HG03066 (cell line): ENCODE measurements at regions not wholly inside any gene's neighbourhood (a gene's known extent, or its start where the extent isn't known, plus 50 kb on each side); places are given as distances from the start of the nearest gene placed in this dataset.
"Not testable (repeated sequence)": the region's sequence is repeated elsewhere in the genome, so short reads cannot be mapped to it uniquely, and the experiment has no call there.

ENCODE experiments used
- ATAC-seq: cut with Tn5 transposase; IDR thresholded peaks from one replicate; pipeline ENCODE4 v1.9.1; 2021; ENCODE audit warnings: low read depth; ENCODE audit not compliant: unreplicated experiment

GRCh38 chr11:45392591-45393091, 106.5 kb upstream of the SYT13 start:
- no peak for ATAC-seq

- no peak for ATAC-seq
Observed at GRCh38 chr11:45392154-45392553, 106.0 kb upstream of the SYT13 start.

DNA sequence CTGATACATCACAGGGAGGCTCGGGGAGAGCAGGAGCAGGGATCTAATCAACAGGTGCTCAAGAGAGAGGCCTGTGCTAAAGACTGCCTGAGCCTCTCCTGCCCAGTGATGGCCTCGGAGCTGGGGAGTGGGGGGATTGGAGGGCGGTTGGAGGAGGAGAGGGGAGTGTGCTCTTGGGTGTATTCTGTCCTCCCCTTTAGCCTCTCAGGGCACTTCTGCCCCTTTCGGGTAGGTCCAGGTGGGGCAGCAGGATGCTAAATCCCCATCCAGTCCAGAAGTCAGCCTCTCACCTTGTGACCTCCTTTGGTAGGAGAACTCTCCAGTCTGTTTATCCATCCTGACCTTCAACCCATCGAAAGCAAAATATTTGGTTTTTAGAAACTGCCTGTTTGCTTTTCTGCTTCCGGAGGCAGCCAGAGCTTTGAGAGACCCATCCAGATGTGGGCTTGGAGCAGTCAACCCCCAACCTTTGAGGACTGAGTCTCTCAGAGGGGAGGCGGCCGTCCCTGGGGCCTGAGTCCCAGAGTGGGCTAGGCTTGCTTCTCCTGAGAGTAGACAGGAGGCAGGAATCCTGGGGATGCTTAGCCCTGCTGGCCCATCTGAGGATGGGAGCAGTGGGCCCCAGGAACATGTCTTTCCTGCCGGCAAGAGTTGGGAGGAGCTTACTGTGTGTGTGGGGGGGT, 105.2 kb upstream of the SYT13 start:
- ATAC-seq: no peak

GRCh38 chr11:45390407-45390806, 104.3 kb upstream of the SYT13 start:
- no peak for ATAC-seq

DNA sequence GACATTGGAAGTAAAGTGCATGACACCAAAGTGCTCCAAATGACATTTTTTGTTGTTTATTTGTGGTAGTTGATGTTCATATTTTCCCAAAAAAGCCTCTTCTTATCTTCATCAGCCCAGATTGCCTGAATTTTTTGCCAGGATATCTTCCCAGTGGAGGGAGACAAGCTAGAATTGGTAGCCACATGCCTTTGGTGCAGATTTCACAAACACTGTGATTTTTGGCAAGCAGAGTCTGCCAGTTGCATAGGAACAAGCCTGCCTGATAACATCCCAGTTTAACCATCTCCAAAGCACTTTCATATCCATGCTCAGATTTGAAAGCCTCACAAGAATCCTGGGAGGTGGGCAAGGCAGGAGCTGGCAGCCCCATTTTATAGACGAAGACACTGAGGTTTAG, 102.3 kb upstream of the SYT13 start:
- ATAC-seq: no peak

- not testable (repeated sequence) for ATAC-seq
Observed at GRCh38 chr11:45387885-45388284, 101.7 kb upstream of the SYT13 start.

- ATAC-seq: no peak
Observed at GRCh38 chr11:45386972-45387371, 100.8 kb upstream of the SYT13 start.

GRCh38 chr11:45385844-45386243, 99.7 kb upstream of the SYT13 start:
- no peak for ATAC-seq

DNA sequence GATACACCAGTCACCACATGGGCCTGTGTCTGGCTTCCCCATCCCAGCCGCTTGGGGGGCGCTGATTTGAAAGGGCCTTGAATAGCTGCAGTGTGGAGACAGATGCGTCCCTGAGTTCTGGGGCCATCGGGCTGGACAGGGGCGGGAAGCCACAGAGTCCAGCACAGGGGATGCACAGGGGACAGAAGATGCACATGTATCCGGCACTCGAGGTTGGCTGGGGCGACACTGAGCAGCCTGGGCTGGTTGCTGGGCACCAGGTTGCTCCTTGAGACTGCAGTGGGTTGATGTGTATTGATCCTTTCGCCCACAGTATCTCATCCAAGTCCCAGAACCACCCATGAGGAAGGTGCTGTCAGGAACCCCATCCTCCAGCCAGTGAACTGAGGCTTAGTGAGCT, 99.3 kb upstream of the SYT13 start:
- ATAC-seq: no peak

DNA sequence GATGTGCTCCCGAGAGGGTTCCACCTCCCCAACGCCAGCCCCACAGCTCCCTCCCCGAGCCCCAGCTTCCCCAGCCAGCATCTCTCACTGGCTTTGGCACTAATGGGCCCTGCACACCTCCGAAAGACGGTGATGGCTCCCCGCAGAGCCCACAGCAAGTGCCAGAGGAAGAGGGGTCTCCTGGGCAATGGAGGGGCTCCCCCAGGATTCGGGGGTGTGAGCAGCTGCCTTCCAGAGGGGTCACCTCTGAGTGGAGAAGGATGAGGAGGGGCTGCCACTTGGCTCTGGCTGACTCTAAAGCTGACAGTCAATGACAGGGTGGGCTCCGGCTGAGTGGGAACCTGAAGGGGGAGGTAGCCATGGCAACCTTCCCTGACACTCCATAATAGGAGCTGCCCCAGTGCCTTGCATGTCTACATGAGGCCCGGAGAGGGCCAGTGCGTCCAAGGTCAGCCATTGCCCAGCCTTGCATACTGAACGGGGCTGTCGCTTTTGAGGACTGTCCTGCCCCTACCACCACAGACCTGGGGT, 98.6 kb upstream of the SYT13 start:
- ATAC-seq: no peak

- ATAC-seq: no peak
Observed at GRCh38 chr11:45384016-45384415, 97.9 kb upstream of the SYT13 start.

DNA sequence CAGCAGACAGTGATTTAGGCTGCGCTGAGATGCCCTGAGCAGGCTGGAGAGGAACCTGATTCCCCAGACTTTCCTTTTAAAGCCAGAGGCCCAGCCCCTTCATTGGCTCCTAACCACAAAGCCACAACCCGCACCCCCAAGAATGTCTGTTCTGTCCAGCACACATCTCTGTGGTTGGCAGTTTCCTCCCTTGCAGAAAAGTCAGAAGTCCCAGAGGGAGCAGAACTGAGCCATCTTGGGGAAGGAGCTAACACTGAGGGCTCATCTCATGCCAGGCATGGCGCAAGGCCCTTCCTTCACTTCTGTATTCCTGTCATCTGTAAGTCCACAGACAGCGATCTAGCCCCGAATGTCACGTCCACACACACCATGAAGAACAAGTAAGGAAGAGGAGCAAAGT, 97.1 kb upstream of the SYT13 start:
- ATAC-seq: no peak

GRCh38 chr11:45382133-45382878, 96.2 kb upstream of the SYT13 start:
- ATAC-seq: no peak

DNA sequence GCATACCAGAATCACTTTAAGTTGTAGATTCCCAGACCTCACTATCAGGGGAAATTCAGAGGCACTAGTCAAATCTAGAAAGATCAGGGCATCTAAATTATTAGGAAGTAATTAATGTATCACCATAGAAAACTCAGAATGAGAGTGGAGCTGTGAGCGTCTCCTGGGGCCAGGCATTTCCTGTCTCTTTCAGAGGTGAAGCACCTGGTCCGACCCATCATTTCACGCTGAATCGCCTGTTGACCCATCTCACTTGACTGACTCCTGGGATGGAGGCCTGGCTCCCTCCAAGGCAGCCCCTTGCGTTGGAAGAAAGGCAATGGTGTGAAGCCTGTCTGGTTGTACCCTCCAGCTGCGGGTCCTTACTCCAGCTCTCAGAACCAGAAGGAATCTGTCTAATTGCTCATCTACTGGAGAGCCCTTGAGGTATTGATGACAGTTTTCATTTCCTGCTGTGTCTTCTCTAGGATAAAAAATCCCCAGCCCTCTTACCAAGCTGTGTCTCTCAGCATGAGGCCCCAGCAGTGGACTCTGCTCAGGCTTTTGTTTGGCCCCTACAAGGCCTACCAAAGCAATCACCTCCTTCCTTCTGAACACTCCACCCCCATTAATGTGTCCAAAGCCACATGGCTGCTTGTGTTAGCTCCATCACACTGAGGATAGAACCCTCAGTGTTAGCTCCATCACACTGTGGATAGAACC, 93.2 kb upstream of the SYT13 start:
- no peak for ATAC-seq

- no peak for ATAC-seq
Observed at GRCh38 chr11:45378516-45378915, 92.4 kb upstream of the SYT13 start.

DNA sequence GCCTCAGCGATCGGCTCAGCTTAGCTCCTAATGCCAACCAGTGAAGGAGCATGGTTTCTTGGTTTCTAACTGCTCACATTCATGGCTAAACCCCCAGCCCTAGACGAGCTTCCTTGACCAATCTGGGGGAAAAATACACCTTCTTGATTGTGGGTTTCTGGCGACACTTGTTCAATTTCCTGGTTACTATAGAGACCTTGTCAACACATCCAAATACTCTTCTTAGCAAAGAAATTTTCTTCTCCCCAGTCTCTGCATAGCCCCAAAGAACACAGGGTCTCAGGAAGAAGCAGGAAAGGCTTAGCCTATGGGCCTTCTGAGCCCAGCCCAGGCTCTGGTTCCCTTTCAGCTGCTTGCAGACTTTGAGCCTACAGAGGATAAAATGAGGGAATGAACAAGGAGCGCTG, 88.5 kb upstream of the SYT13 start:
- no peak for ATAC-seq

- ATAC-seq: no peak
Observed at GRCh38 chr11:45374130-45374529, 88.0 kb upstream of the SYT13 start.

DNA sequence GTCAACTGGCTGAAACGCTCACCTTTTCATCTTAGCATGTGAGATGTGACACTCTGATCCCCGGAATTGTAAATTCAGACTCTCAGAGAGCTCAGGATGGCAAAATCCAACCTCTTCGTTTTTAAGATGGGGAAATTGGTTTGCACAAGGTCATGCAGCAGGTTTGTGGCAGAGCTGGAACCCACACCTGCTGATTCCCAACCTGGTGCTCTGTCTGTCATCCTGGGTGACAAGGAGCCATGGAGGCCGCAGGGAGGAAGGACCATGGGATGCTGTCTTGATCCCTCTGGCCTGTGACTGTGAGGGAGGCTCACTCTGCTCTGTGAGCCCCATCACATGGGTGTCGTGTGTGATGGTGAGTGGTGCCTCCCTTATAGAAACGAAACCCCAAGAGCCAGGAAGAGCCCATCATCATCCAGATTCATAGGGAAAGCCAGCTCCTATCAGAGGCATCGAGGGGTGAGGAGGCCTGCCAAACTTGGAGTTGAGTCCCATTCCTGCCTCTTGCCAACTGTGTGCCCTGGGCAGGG, 87.4 kb upstream of the SYT13 start:
- ATAC-seq: no peak

- ATAC-seq: not testable (repeated sequence)
Observed at GRCh38 chr11:45372414-45372813, 86.3 kb upstream of the SYT13 start.

GRCh38 chr11:45371251-45372115, 85.3 kb upstream of the SYT13 start:
- no peak for ATAC-seq
